Panc1 (cell line): ENCODE measurements at regions not wholly inside any gene's neighbourhood (a gene's known extent, or its start where the extent isn't known, plus 50 kb on each side); places are given as distances from the start of the nearest gene placed in this dataset.

Experiments
- ATAC-seq: fragments of 200-7000 bp; cut with Tn5 transposase; 2 replicates; pipeline ENCODE4 v1.9.1; 2020; ENCODE audit warnings: mild to moderate bottlenecking, moderate library complexity
- BruUV-seq: library from RNA; stranded (reverse); fragments of 400-500 nt; replicated peaks from 2 replicates; lab custom pipeline; 2021; lab: Mats Ljungman, UMichigan
- CTCF ChIA-PET: fragments of 300-600 bp; sonication (Branson Sonifier 250); formaldehyde crosslinking; loops from one replicate; lab custom pipeline; 2022; ENCODE audit warnings: antibody characterized with exemption; lab: Charles Lee
- POLR2A ChIA-PET: fragments of 300-600 bp; sonication (Branson Sonifier 250); formaldehyde crosslinking; loops from one replicate; lab custom pipeline; 2022; ENCODE audit warnings: antibody characterized with exemption; lab: Charles Lee
- DNase-seq: peaks from one replicate; pipeline ENCODE4 v3.0.0-alpha.2; 2010; ENCODE audit warnings: low read depth, low spot score
- H3K27ac ChIP-seq: 2 replicates; pipeline ENCODE4 v1.5.1; 2011; ENCODE audit warnings: mild to moderate bottlenecking, low read length, inconsistent platforms
- H3K27me3 ChIP-seq: fragments of 200-500 bp; sonication (Bioruptor generic); 2 replicates; pipeline ENCODE4 v1.6.0; 2014; ENCODE audit warnings: low read length, inconsistent platforms; ENCODE audit not compliant: control insufficient read depth, insufficient read depth
- H3K36me3 ChIP-seq: fragments of 200-500 bp; sonication (Bioruptor generic); 2 replicates; pipeline ENCODE4 v1.5.1; 2014; ENCODE audit warnings: inconsistent platforms, mild to moderate bottlenecking, low read length, moderate library complexity; ENCODE audit not compliant: control insufficient read depth, insufficient read depth
- H3K4me1 ChIP-seq: 2 replicates; pipeline ENCODE4 v1.5.1; 2011; ENCODE audit warnings: inconsistent platforms, mild to moderate bottlenecking, low read length, moderate library complexity; ENCODE audit not compliant: control insufficient read depth, insufficient read depth
- H3K4me3 ChIP-seq, 2 experiments: 2 replicates each; pipeline ENCODE4 v1.5.1; 2011 to 2012; ENCODE audit warnings: low read depth in 2 of 2, low read length in 2 of 2, mild to moderate bottlenecking in 2 of 2, inconsistent platforms in 1 of 2, moderate library complexity in 1 of 2
- H3K9me3 ChIP-seq: fragments of 200-500 bp; sonication (Bioruptor generic); 2 replicates; pipeline ENCODE4 v1.5.1; 2014; ENCODE audit warnings: low read depth, mild to moderate bottlenecking, inconsistent platforms, low read length, moderate library complexity; ENCODE audit not compliant: control insufficient read depth, insufficient read depth
- POLR2AphosphoS5 ChIP-seq: IDR thresholded peaks from 2 replicates; pipeline ENCODE4 v1.6.1; 2012; ENCODE audit warnings: mild to moderate bottlenecking, low read depth, low read length, moderate library complexity
- SIN3A ChIP-seq: IDR thresholded peaks from 2 replicates; pipeline ENCODE4 v1.6.1; 2012; ENCODE audit warnings: low read depth, mild to moderate bottlenecking, low read length, moderate library complexity, borderline replicate concordance; ENCODE audit not compliant: insufficient read depth
- TCF7L2 ChIP-seq: IDR thresholded peaks from 2 replicates; pipeline ENCODE4 v1.6.1; 2011; ENCODE audit warnings: mild to moderate bottlenecking, low read depth, low read length, inconsistent platforms
- in situ Hi-C: cut with HindIII; loops from 2 replicates; pipeline ENCODE4 v1.10.0; 2016; ENCODE audit warnings: low sequenced_read_pairs, low pct_unique_long_range_greater_than_20kb
- intact Hi-C: fragments of 100-400 bp; cut with micrococcal nuclease; formaldehyde crosslinking; loops from one replicate; pipeline ENCODE4 v1.10.0; 2022; ENCODE audit not compliant: unreplicated experiment
- TF ChIP-seq, protein P1 (sequence below), 2 experiments: IDR thresholded peaks; 2 replicates each; pipeline ENCODE4 v1.6.1; 2011 to 2012; ENCODE audit warnings: low read depth in 2 of 2, control low read depth in 1 of 2, low read length in 1 of 2, mild to moderate bottlenecking in 1 of 2, moderate library complexity in 1 of 2; ENCODE audit not compliant: insufficient read depth in 1 of 2
- TF ChIP-seq, protein P2 (sequence below): fragments of 450-650 bp; IDR thresholded peaks from 2 replicates; pipeline ENCODE4 v1.5.1; 2017; ENCODE audit warnings: mild to moderate bottlenecking

DNA sequence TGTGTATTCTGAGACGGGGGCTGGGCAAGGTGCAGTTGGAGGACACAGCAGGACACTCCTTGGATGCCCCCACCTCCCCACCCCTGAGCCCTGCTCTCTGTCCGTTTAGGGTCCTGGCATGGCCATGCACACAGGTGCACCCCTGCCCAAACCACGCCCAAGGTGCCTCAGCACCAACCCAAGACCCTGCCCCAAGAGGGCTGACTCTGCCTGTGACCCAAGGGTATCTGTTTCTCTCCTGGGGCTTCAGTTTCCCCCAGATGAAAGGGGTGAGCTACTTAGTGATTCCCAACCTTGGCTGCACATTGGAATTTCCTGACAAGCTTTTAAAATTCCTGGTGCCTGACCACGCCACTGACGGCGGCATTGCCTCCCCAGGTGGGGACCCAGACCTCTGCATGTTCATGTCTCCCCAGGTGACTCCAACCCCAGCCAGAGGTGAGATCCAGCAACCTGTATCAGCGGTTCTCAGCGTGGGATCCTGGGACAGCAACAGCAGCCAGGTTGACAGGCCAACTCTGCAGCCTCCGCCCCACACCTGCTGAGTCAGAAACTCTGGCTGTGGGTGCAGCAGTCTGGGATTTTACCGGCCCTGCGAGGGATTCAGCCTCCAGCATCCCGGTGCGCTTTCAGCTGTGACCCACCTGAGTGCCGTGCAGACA, 483.4 kb downstream of the NPHP4 start:
- ATAC-seq (no peak), DNase-seq (no peak)
- in situ Hi-C loops (no loop called here), intact Hi-C loops (no loop called here)
- POLR2A ChIA-PET = no interaction called here
- Histone ChIP-seq H3K4me1 (no peaks in the 10 kb centered on the region), H3K9me3 (no peaks in the 10 kb centered on the region), H3K4me3 (no peak overlapping the region), H3K27me3 (peaks cover 11% of the 10 kb centered on the region), H3K27ac (no peak overlapping the region), H3K36me3 (no peaks in the 10 kb centered on the region)
- CTCF ChIA-PET = interaction anchor here (0.6 kb wide), 1 partner anchor 32 kb away, joined by 7 read pairs; no protein-coding TSS in a partner anchor
- BruUV-seq = no TSS peak
- no peak for TF ChIP-seq SIN3A
- no peak for TF ChIP-seq TCF7L2
- TF ChIP-seq, protein P1, sequence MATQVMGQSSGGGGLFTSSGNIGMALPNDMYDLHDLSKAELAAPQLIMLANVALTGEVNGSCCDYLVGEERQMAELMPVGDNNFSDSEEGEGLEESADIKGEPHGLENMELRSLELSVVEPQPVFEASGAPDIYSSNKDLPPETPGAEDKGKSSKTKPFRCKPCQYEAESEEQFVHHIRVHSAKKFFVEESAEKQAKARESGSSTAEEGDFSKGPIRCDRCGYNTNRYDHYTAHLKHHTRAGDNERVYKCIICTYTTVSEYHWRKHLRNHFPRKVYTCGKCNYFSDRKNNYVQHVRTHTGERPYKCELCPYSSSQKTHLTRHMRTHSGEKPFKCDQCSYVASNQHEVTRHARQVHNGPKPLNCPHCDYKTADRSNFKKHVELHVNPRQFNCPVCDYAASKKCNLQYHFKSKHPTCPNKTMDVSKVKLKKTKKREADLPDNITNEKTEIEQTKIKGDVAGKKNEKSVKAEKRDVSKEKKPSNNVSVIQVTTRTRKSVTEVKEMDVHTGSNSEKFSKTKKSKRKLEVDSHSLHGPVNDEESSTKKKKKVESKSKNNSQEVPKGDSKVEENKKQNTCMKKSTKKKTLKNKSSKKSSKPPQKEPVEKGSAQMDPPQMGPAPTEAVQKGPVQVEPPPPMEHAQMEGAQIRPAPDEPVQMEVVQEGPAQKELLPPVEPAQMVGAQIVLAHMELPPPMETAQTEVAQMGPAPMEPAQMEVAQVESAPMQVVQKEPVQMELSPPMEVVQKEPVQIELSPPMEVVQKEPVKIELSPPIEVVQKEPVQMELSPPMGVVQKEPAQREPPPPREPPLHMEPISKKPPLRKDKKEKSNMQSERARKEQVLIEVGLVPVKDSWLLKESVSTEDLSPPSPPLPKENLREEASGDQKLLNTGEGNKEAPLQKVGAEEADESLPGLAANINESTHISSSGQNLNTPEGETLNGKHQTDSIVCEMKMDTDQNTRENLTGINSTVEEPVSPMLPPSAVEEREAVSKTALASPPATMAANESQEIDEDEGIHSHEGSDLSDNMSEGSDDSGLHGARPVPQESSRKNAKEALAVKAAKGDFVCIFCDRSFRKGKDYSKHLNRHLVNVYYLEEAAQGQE (IDR thresholded peaks at IDR 0.05; ENCODE audit: insufficient read depth in 1 of 2, low read depth in 2 of 2, low read length in 1 of 2) = no peak
- TF ChIP-seq POLR2AphosphoS5 = no peak
- TF ChIP-seq, protein P2, sequence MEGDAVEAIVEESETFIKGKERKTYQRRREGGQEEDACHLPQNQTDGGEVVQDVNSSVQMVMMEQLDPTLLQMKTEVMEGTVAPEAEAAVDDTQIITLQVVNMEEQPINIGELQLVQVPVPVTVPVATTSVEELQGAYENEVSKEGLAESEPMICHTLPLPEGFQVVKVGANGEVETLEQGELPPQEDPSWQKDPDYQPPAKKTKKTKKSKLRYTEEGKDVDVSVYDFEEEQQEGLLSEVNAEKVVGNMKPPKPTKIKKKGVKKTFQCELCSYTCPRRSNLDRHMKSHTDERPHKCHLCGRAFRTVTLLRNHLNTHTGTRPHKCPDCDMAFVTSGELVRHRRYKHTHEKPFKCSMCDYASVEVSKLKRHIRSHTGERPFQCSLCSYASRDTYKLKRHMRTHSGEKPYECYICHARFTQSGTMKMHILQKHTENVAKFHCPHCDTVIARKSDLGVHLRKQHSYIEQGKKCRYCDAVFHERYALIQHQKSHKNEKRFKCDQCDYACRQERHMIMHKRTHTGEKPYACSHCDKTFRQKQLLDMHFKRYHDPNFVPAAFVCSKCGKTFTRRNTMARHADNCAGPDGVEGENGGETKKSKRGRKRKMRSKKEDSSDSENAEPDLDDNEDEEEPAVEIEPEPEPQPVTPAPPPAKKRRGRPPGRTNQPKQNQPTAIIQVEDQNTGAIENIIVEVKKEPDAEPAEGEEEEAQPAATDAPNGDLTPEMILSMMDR = no peak

DNA sequence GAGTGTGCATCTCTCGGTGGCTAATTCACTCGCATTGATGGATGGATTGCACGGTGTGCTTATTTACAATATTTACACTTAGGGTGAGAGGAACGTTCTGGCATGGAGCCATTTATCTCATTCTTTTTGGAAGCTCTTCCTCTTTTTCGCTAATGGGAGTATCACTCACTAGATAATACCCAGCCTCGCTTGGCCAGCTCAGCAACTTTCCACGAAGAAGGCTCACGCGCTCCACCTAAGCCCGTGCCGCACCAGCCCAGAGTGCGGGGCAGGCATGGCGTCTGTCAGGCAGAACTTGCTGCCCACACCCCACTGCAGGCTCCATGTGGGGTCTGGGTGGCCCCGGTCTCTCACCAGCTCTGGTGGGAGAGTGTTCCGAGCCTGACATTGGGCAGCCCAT, 484.9 kb downstream of the NPHP4 start:
- no TSS peak for BruUV-seq
- no peaks in the 10 kb centered on the region for H3K36me3 ChIP-seq
- H3K27me3 ChIP-seq = peaks cover 11% of the 10 kb centered on the region
- H3K4me1 ChIP-seq = no peaks in the 10 kb centered on the region
- TF ChIP-seq SIN3A = no peak
- TF ChIP-seq, protein P2 = no peak
- no peak for TF ChIP-seq TCF7L2
- TF ChIP-seq, protein P1 (IDR thresholded peaks at IDR 0.05; ENCODE audit: insufficient read depth in 1 of 2, low read depth in 2 of 2, low read length in 1 of 2) = no peak
- no peak for TF ChIP-seq POLR2AphosphoS5
- CTCF ChIA-PET = no interaction called here
- H3K27ac ChIP-seq = no peak overlapping the region
- ATAC-seq (no peak), DNase-seq (no peak)
- in situ Hi-C loops = no loop called here
- POLR2A ChIA-PET = no interaction called here
- H3K9me3 ChIP-seq = no peaks in the 10 kb centered on the region
- intact Hi-C loops = no loop called here
- no peak overlapping the region for H3K4me3 ChIP-seq
